Keratinocyte (primary cell): ENCODE measurements at regions not wholly inside any gene's neighbourhood (a gene's known extent, or its start where the extent isn't known, plus 50 kb on each side); places are given as distances from the start of the nearest gene placed in this dataset.

Experiments
- DNase-seq: peaks from one replicate; pipeline ENCODE4 v3.0.0-alpha.2; 2011; ENCODE audit warnings: low read depth, missing footprints, low spot score
- FAIRE-seq: peaks from 2 replicates; lab custom pipeline; 2011; peaks lifted over from hg19 to GRCh38; lab: Jason Lieb, UNC
- H2AFZ ChIP-seq: 2 replicates; pipeline ENCODE4 v1.6.0; 2012; ENCODE audit warnings: low read length, control low read depth, inconsistent platforms; ENCODE audit not compliant: control insufficient read depth
- H3K27ac ChIP-seq: 2 replicates; pipeline ENCODE4 v1.5.1; 2011; ENCODE audit warnings: low read length; ENCODE audit not compliant: control insufficient read depth, insufficient read depth
- H3K27me3 ChIP-seq: 3 replicates; pipeline ENCODE4 v1.6.0; 2011; ENCODE audit warnings: low read length; ENCODE audit not compliant: control insufficient read depth, insufficient read depth; ENCODE audit errors: extremely low read depth
- H3K36me3 ChIP-seq, 2 experiments: 2 replicates in 1 of 2; 3 replicates in 1 of 2; pipeline ENCODE4 v1.5.1; 2011; ENCODE audit warnings: low read length in 2 of 2, mild to moderate bottlenecking in 1 of 2; ENCODE audit not compliant: control insufficient read depth in 2 of 2, insufficient read depth in 2 of 2; ENCODE audit errors: extremely low read depth in 1 of 2
- H3K4me1 ChIP-seq: 3 replicates; pipeline ENCODE4 v1.5.1; 2011; ENCODE audit warnings: low read length; ENCODE audit not compliant: control insufficient read depth, insufficient read depth; ENCODE audit errors: extremely low read depth
- H3K4me2 ChIP-seq: 3 replicates; pipeline ENCODE4 v1.6.0; 2011; ENCODE audit warnings: low read depth, low read length; ENCODE audit not compliant: control insufficient read depth, insufficient read depth; ENCODE audit errors: extremely low read depth
- H3K4me3 ChIP-seq, 3 experiments: fragments of 200-600 bp in 1 of 3; sonication (generic) in 1 of 3; 2 replicates in 2 of 3; 3 replicates in 1 of 3; pipeline ENCODE4 v1.5.1; 2011 to 2016; ENCODE audit warnings: low read length in 3 of 3, mild to moderate bottlenecking in 3 of 3, control low read depth in 2 of 3, inconsistent platforms in 1 of 3, low read depth in 1 of 3, mixed read lengths in 1 of 3, mixed run types in 1 of 3, moderate library complexity in 1 of 3; ENCODE audit not compliant: control insufficient read depth in 2 of 3, insufficient read depth in 2 of 3; ENCODE audit errors: extremely low read depth in 1 of 3
- H3K79me2 ChIP-seq: 2 replicates; pipeline ENCODE4 v1.6.0; 2012; ENCODE audit warnings: low read length; ENCODE audit not compliant: control insufficient read depth, insufficient read depth
- H3K9ac ChIP-seq: 3 replicates; pipeline ENCODE4 v1.6.0; 2011; ENCODE audit warnings: low read length; ENCODE audit not compliant: control insufficient read depth, insufficient read depth; ENCODE audit errors: extremely low read depth
- H3K9me1 ChIP-seq: 3 replicates; pipeline ENCODE4 v1.6.0; 2011; ENCODE audit warnings: low read length; ENCODE audit not compliant: control insufficient read depth, insufficient read depth; ENCODE audit errors: extremely low read depth
- H3K9me3 ChIP-seq: 2 replicates; pipeline ENCODE4 v1.5.1; 2012; ENCODE audit warnings: low read depth, low read length; ENCODE audit not compliant: control insufficient read depth
- H4K20me1 ChIP-seq: 3 replicates; pipeline ENCODE4 v1.6.0; 2011; ENCODE audit warnings: low read length; ENCODE audit not compliant: control insufficient read depth, insufficient read depth; ENCODE audit errors: extremely low read depth
- EZH2 ChIP-seq: IDR thresholded peaks from one replicate; pipeline ENCODE4 v1.6.1; 2012; ENCODE audit warnings: inconsistent platforms, mild to moderate bottlenecking, low read length, moderate library complexity
- dilution Hi-C: fragments of 300-500 bp; cut with MboI; formaldehyde crosslinking; loops from one replicate; pipeline ENCODE4 v1.7.0; 2020; ENCODE audit warnings: low sequenced_read_pairs; ENCODE audit not compliant: extremely low pct_ligation_motif_present
- TF ChIP-seq, protein P1 (sequence below), 3 experiments: IDR thresholded peaks in 1 of 3; conservative IDR thresholded peaks in 1 of 3; optimal IDR thresholded peaks in 1 of 3; 2 replicates in 2 of 3; 3 replicates in 1 of 3; pipeline versions ENCODE3 to v1.5.1; 2011; ENCODE audit warnings: low read length in 3 of 3, mild to moderate bottlenecking in 3 of 3, moderate library complexity in 2 of 3, control low read depth in 1 of 3, inconsistent platforms in 1 of 3; ENCODE audit not compliant: insufficient read depth in 2 of 3; ENCODE audit errors: extremely low read depth in 1 of 3

- no peaks in the 10 kb centered on the region for H3K9me1 ChIP-seq
- DNase-seq (no peak), FAIRE-seq (no peak)
- no peaks in the 10 kb centered on the region for H4K20me1 ChIP-seq
- H3K4me3 ChIP-seq: no peak overlapping the region
- no peak overlapping the region for H2AFZ ChIP-seq
- TF ChIP-seq EZH2: no peak
- TF ChIP-seq, protein P1, sequence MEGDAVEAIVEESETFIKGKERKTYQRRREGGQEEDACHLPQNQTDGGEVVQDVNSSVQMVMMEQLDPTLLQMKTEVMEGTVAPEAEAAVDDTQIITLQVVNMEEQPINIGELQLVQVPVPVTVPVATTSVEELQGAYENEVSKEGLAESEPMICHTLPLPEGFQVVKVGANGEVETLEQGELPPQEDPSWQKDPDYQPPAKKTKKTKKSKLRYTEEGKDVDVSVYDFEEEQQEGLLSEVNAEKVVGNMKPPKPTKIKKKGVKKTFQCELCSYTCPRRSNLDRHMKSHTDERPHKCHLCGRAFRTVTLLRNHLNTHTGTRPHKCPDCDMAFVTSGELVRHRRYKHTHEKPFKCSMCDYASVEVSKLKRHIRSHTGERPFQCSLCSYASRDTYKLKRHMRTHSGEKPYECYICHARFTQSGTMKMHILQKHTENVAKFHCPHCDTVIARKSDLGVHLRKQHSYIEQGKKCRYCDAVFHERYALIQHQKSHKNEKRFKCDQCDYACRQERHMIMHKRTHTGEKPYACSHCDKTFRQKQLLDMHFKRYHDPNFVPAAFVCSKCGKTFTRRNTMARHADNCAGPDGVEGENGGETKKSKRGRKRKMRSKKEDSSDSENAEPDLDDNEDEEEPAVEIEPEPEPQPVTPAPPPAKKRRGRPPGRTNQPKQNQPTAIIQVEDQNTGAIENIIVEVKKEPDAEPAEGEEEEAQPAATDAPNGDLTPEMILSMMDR (optimal IDR thresholded peaks at IDR 0.05 in 1 of 3, IDR thresholded peaks at IDR 0.05 in 1 of 3, conservative IDR thresholded peaks at IDR 0.05 in 1 of 3; ENCODE audit: extremely low read depth in 1 of 3, insufficient read depth in 2 of 3, low read length in 3 of 3): no peak
- H3K27me3 ChIP-seq: no peaks in the 10 kb centered on the region
- H3K27ac ChIP-seq: no peak overlapping the region
- H3K79me2 ChIP-seq: no peaks in the 10 kb centered on the region
- dilution Hi-C loops: no loop called here
- no peaks in the 10 kb centered on the region for H3K36me3 ChIP-seq
- H3K4me1 ChIP-seq: no peaks in the 10 kb centered on the region
- no peak overlapping the region for H3K9ac ChIP-seq
- peaks cover 3% of the 10 kb centered on the region for H3K9me3 ChIP-seq
- no peak overlapping the region for H3K4me2 ChIP-seq
Observed at GRCh38 chr21:19461481-19462205, 1058.1 kb upstream of the TMPRSS15 start.

GRCh38 chr21:19463966-19464365 is 1060.4 kb upstream of the TMPRSS15 start:
- no peaks in the 10 kb centered on the region for H3K4me1 ChIP-seq
- DNase-seq (no peak), FAIRE-seq (no peak)
- H3K9me3 ChIP-seq: peaks cover 3% of the 10 kb centered on the region
- no peaks in the 10 kb centered on the region for H3K36me3 ChIP-seq
- no peak overlapping the region for H3K4me3 ChIP-seq
- no peaks in the 10 kb centered on the region for H3K27me3 ChIP-seq
- H4K20me1 ChIP-seq: no peaks in the 10 kb centered on the region
- no peak overlapping the region for H3K27ac ChIP-seq
- dilution Hi-C loops: no loop called here
- no peak overlapping the region for H3K4me2 ChIP-seq
- no peaks in the 10 kb centered on the region for H3K79me2 ChIP-seq
- no peak overlapping the region for H2AFZ ChIP-seq
- no peaks in the 10 kb centered on the region for H3K9me1 ChIP-seq
- no peak overlapping the region for H3K9ac ChIP-seq
- TF ChIP-seq EZH2: no peak
- TF ChIP-seq, protein P1 (optimal IDR thresholded peaks at IDR 0.05 in 1 of 3, IDR thresholded peaks at IDR 0.05 in 1 of 3, conservative IDR thresholded peaks at IDR 0.05 in 1 of 3; ENCODE audit: extremely low read depth in 1 of 3, insufficient read depth in 2 of 3, low read length in 3 of 3): no peak
